ENCODE measurements at regions not wholly inside any gene's neighbourhood (a gene's known extent, or its start where the extent isn't known, plus 50 kb on each side); places are given as distances from the start of the nearest gene placed in this dataset.

- TF ChIP-seq MYC (IDR thresholded peaks at IDR 0.05; ENCODE audit: low read depth, low read length) (no peak), CTCF (IDR thresholded peaks at IDR 0.05; ENCODE audit: low read depth, low read length) (no peak), POLR2A (IDR thresholded peaks at IDR 0.05; ENCODE audit: extremely low read depth, insufficient read length) (no peak)
These were observed 214.7 kb downstream of the ICE1 start for GRCh38 chr5:5637173-5637572.

Data from NB4 (cell line).